ENCODE measurements at regions not wholly inside any gene's neighbourhood (a gene's known extent, or its start where the extent isn't known, plus 50 kb on each side); places are given as distances from the start of the nearest gene placed in this dataset.

DNA sequence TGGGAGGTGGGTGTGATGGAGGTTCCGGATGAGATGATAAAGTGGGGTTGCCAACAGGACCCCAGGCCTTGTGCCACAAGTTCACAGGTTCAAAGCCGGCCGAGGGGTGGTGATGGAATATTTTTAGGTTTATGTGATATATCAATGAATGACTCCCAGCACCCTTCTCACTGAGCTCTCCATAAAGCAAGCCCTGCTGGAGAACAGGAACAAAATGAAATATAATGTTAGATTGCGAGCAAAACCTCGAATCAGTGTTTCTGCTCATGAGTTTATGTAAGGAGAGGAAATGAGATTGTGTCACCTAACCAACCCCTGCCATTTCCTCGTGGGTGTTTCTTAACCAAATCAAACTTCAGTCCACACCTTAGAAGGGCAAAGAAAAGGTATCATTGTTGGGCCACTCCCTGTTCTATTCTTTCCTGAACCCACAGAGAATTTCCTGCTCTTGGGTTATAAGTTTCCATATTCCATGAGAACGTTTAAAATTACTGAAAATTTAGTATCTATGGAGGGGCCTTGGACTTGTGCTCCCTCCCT is 192.2 kb upstream of the EXOC2 start:
- TF ChIP-seq POLR2AphosphoS5 (IDR thresholded peaks at IDR 0.05): no peak
- TF ChIP-seq, protein P1, sequence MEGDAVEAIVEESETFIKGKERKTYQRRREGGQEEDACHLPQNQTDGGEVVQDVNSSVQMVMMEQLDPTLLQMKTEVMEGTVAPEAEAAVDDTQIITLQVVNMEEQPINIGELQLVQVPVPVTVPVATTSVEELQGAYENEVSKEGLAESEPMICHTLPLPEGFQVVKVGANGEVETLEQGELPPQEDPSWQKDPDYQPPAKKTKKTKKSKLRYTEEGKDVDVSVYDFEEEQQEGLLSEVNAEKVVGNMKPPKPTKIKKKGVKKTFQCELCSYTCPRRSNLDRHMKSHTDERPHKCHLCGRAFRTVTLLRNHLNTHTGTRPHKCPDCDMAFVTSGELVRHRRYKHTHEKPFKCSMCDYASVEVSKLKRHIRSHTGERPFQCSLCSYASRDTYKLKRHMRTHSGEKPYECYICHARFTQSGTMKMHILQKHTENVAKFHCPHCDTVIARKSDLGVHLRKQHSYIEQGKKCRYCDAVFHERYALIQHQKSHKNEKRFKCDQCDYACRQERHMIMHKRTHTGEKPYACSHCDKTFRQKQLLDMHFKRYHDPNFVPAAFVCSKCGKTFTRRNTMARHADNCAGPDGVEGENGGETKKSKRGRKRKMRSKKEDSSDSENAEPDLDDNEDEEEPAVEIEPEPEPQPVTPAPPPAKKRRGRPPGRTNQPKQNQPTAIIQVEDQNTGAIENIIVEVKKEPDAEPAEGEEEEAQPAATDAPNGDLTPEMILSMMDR (IDR thresholded peaks at IDR 0.05): no peak
- no peak for TF ChIP-seq EP300 (IDR thresholded peaks at IDR 0.05)
- TF ChIP-seq POLR2A (IDR thresholded peaks at IDR 0.05): no peak
